SK-N-SH (cell line): ENCODE measurements at regions not wholly inside any gene's neighbourhood (a gene's known extent, or its start where the extent isn't known, plus 50 kb on each side); places are given as distances from the start of the nearest gene placed in this dataset.

Experiments used
- CTCF ChIA-PET: fragments of 300-600, 350-600 bp; formaldehyde crosslinking; extraction: SDS; loops from one replicate; lab custom pipeline; 2021; lab: Yijun Ruan, JAX
- POLR2A ChIA-PET: fragments of 350-600 bp; sonication (Branson Sonifier 250); formaldehyde crosslinking; extraction: SDS; loops from one replicate; lab custom pipeline; 2020; ENCODE audit warnings: antibody characterized with exemption, inconsistent platforms; lab: Yijun Ruan, JAX
- DNase-seq: peaks from one replicate; pipeline ENCODE4 v3.0.0; 2012
- H2AFZ ChIP-seq: fragments of 200-600 bp; sonication (generic); 2 replicates; pipeline ENCODE4 v1.8.1; 2016; ENCODE audit warnings: antibody characterized with exemption, mild to moderate bottlenecking, low read depth
- H3F3A ChIP-seq: fragments of 200-600 bp; sonication (generic); replicated peaks from 2 replicates; pipeline ENCODE3; 2016; ENCODE audit warnings: antibody characterized with exemption, mild to moderate bottlenecking; ENCODE audit not compliant: insufficient read depth
- H3K27ac ChIP-seq, 2 experiments: fragments of 200-500 bp in 1 of 2; fragments of 200-600 bp in 1 of 2; sonication (Bioruptor generic) in 1 of 2; sonication (generic), shearing (Covaris generic) in 1 of 2; 2 replicates each; pipeline versions ENCODE4 v1.5.1 to v1.6.1; 2014 to 2016; ENCODE audit warnings: low read depth in 2 of 2, inconsistent platforms in 1 of 2, low read length in 1 of 2, mild to moderate bottlenecking in 1 of 2, mixed read lengths in 1 of 2
- H3K27me3 ChIP-seq: fragments of 200-600 bp; sonication (generic), shearing (Covaris generic); 2 replicates; pipeline ENCODE4 v1.6.1; 2016; ENCODE audit warnings: mixed run types; ENCODE audit not compliant: insufficient read depth
- H3K36me3 ChIP-seq, 2 experiments: fragments of 200-500 bp in 1 of 2; fragments of 200-600 bp in 1 of 2; sonication (Bioruptor generic) in 1 of 2; sonication (generic) in 1 of 2; replicated peaks in 1 of 2; 2 replicates each; pipeline versions ENCODE3 to v1.5.1; 2014 to 2016; ENCODE audit warnings: low read length in 1 of 2, mild to moderate bottlenecking in 1 of 2; ENCODE audit not compliant: insufficient read depth in 2 of 2, control insufficient read depth in 1 of 2
- H3K4me1 ChIP-seq, 2 experiments: fragments of 200-500 bp in 1 of 2; fragments of 200-600 bp in 1 of 2; sonication (Bioruptor generic) in 1 of 2; sonication (generic), shearing (Covaris generic) in 1 of 2; 2 replicates each; pipeline versions ENCODE4 v1.5.1 to v1.6.1; 2014 to 2016; ENCODE audit warnings: low read depth in 1 of 2, low read length in 1 of 2, mixed run types in 1 of 2; ENCODE audit not compliant: insufficient read depth in 2 of 2, control insufficient read depth in 1 of 2
- H3K4me2 ChIP-seq: fragments of 200-600 bp; sonication (generic), shearing (Covaris generic); 2 replicates; pipeline ENCODE4 v1.6.1; 2017; ENCODE audit warnings: mixed run types
- H3K4me3 ChIP-seq, 2 experiments: fragments of 200-500 bp in 1 of 2; fragments of 200-600 bp in 1 of 2; sonication (Bioruptor generic) in 1 of 2; sonication (generic), shearing (Covaris generic) in 1 of 2; 2 replicates each; pipeline versions ENCODE4 v1.5.1 to v1.8.1; 2014 to 2016; ENCODE audit warnings: low read depth in 2 of 2, inconsistent platforms in 1 of 2, low read length in 1 of 2, mild to moderate bottlenecking in 1 of 2, mixed read lengths in 1 of 2, moderate library complexity in 1 of 2
- H3K79me2 ChIP-seq: fragments of 200-600 bp; sonication (generic); 2 replicates; pipeline ENCODE4 v1.8.1; 2017; ENCODE audit warnings: mild to moderate bottlenecking; ENCODE audit not compliant: insufficient read depth
- H3K9ac ChIP-seq: fragments of 200-600 bp; sonication (generic); 2 replicates; pipeline ENCODE4 v1.6.1; 2017; ENCODE audit warnings: mixed run types
- H3K9me2 ChIP-seq: fragments of 200-600 bp; sonication (generic); 2 replicates; pipeline ENCODE4 v1.6.1; 2017; ENCODE audit warnings: mixed run types
- H3K9me3 ChIP-seq: fragments of 200-600 bp; sonication (generic); 2 replicates; pipeline ENCODE4 v1.6.1; 2017; ENCODE audit warnings: mixed run types, mild to moderate bottlenecking, moderate library complexity
- H4K20me1 ChIP-seq: fragments of 200-600 bp; sonication (generic); 2 replicates; pipeline ENCODE4 v1.6.1; 2017; ENCODE audit warnings: mild to moderate bottlenecking, mixed run types; ENCODE audit not compliant: insufficient read depth
- CHD2 ChIP-seq: fragments of 150-350 bp; IDR thresholded peaks from 2 replicates; pipeline ENCODE4 v1.6.1; 2018; ENCODE audit warnings: low read length; ENCODE audit not compliant: partially characterized antibody
- FOSL2 ChIP-seq: IDR thresholded peaks from 2 replicates; pipeline ENCODE4 v1.4.0; 2012; ENCODE audit warnings: low read depth, mild to moderate bottlenecking, moderate library complexity, borderline replicate concordance
- FOXJ3 ChIP-seq: sonication (generic); formaldehyde crosslinking; IDR thresholded peaks from 2 replicates; pipeline ENCODE4 v1.5.1; 2020; ENCODE audit warnings: mild to moderate bottlenecking, missing genetic modification reagents
- FOXM1 ChIP-seq: IDR thresholded peaks from 2 replicates; pipeline ENCODE4 v1.4.0; 2012; ENCODE audit warnings: low read depth, mild to moderate bottlenecking
- GABPA ChIP-seq: IDR thresholded peaks from 2 replicates; pipeline ENCODE4 v1.4.0; 2012; ENCODE audit warnings: low read depth, mild to moderate bottlenecking
- MXI1 ChIP-seq: IDR thresholded peaks from 2 replicates; pipeline ENCODE4 v1.6.1; 2012; ENCODE audit warnings: mild to moderate bottlenecking, low read depth, low read length, improper control_type of control experiment
- NFIC ChIP-seq: IDR thresholded peaks from 2 replicates; pipeline ENCODE4 v1.4.0; 2012; ENCODE audit warnings: borderline replicate concordance
- RCOR1 ChIP-seq: fragments of 150-350 bp; IDR thresholded peaks from 2 replicates; pipeline ENCODE4 v1.6.1; 2017; ENCODE audit warnings: antibody characterized with exemption, low read length
- RXRA ChIP-seq: IDR thresholded peaks from 2 replicates; pipeline ENCODE4 v1.4.0; 2012; ENCODE audit warnings: low read depth, mild to moderate bottlenecking, borderline replicate concordance
- TAF1 ChIP-seq: IDR thresholded peaks from 2 replicates; pipeline ENCODE4 v1.6.1; 2012; ENCODE audit warnings: low read depth, mild to moderate bottlenecking, low read length, moderate library complexity, borderline replicate concordance
- WGBS: methylation state at CpG from one replicate; pipeline ENCODE4 v1.1.6; 2017; ENCODE audit warnings: low lambda C conversion rate; 5-methylcytosine and 5-hydroxymethylcytosine counted together
- TF ChIP-seq, protein P1 (sequence below): IDR thresholded peaks from 2 replicates; pipeline ENCODE4 v1.4.0; 2012; ENCODE audit warnings: low read depth, borderline replicate concordance

GRCh38 chr20:12641619-12642018, 367.2 kb upstream of the SPTLC3 start:
- Histone ChIP-seq H3K4me2 (no peak overlapping the region), H3K79me2 (no peaks in the 10 kb centered on the region), H3K27ac (no peak overlapping the region), H3K4me3 (no peak overlapping the region), H3K9me2 (no peaks in the 10 kb centered on the region), H3F3A (no peaks in the 10 kb centered on the region), H3K36me3 (no peaks in the 10 kb centered on the region), H3K27me3 (no peaks in the 10 kb centered on the region), H2AFZ (no peak overlapping the region), H3K4me1 (peaks cover 0 to 16% of the 10 kb centered on the region in 2 experiments; a peak in 2 of 4 replicates), H3K9ac (no peak overlapping the region), H3K9me3 (no peaks in the 10 kb centered on the region), H4K20me1 (no peaks in the 10 kb centered on the region)
- TF ChIP-seq, protein P1, sequence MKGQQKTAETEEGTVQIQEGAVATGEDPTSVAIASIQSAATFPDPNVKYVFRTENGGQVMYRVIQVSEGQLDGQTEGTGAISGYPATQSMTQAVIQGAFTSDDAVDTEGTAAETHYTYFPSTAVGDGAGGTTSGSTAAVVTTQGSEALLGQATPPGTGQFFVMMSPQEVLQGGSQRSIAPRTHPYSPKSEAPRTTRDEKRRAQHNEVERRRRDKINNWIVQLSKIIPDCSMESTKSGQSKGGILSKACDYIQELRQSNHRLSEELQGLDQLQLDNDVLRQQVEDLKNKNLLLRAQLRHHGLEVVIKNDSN = no peak
- TF ChIP-seq FOSL2 = no peak
- TF ChIP-seq RXRA = no peak
- no peak for TF ChIP-seq FOXJ3 (CRISPR knock-in tag)
- TF ChIP-seq GABPA = no peak
- TF ChIP-seq RCOR1 = no peak
- no peak for TF ChIP-seq FOXM1
- no peak for TF ChIP-seq TAF1
- no peak for TF ChIP-seq MXI1
- CTCF ChIA-PET = interaction anchor here (1.7 kb wide), 1 partner anchor 19 kb away, joined by 4 read pairs; no protein-coding TSS in a partner anchor
- POLR2A ChIA-PET = no interaction called here
- DNase-seq = no peak
- WGBS = 13% methylated on average over 4 of the region's 4 CpGs

DNA sequence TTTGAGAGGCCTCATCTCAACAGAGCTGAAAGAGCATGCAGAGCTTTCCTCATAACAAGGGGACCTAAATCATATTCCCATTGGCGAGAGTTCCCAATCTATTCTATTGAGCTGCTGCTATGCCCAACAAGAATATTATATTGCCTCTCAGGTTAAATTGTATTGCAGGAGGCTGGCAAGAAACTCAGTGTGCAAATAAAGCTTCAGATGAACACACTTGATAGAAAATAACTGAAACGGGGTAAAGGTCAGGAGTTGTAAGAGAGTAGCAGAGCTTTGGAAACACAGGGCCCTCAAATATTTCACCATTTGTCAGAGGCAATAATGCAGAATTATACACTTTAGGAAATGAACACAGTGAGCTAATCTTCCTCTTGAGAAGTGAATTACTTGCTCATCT, 364.3 kb upstream of the SPTLC3 start:
- ChIA-PET POLR2A (no interaction called here), CTCF (interaction anchor here (0.6 kb wide), 1 partner anchor 703 kb away, joined by 3 read pairs; no protein-coding TSS in a partner anchor)
- no peak overlapping the region for H3K9ac ChIP-seq

DNA sequence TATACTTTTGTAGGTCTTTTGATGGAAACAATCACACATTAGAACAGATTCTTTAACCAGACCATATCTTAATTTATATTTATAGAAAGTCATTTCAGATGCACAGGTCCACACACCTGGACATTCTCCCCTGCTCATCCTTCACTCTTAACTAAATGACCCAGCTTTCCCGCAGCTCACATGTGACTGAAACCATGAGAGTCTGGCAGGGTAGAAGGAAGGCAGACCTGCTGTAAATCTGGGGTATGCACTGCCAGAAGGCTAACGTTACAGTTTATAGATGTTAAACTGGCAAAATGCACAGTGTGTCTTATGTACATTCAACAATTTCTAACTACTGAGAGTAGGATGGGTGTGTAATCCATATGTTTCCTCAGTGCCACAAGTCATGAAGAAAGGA, 359.5 kb upstream of the SPTLC3 start:
- Histone ChIP-seq H4K20me1 (no peaks in the 10 kb centered on the region), H2AFZ (no peak overlapping the region), H3K4me2 (no peak overlapping the region), H3K27ac (no peak overlapping the region), H3K9ac (no peak overlapping the region), H3K4me3 (no peak overlapping the region), H3K9me3 (no peaks in the 10 kb centered on the region), H3K27me3 (no peaks in the 10 kb centered on the region), H3F3A (no peaks in the 10 kb centered on the region), H3K4me1 (no peaks in the 10 kb centered on the region; a peak in 1 of 4 replicates), H3K36me3 (no peaks in the 10 kb centered on the region), H3K79me2 (no peaks in the 10 kb centered on the region), H3K9me2 (no peaks in the 10 kb centered on the region)
- ChIA-PET CTCF (no interaction called here), POLR2A (no interaction called here)
- WGBS = 20% methylated on average over 2 of the region's 2 CpGs
- TF ChIP-seq NFIC = no peak
- DNase-seq = no peak

More for the DNA sequence above, 364.3 kb upstream of the SPTLC3 start:
- 11% methylated on average over 2 of the region's 2 CpGs for WGBS
- no peak for TF ChIP-seq CHD2
- DNase-seq = no peak
- peaks cover 0 to 4% of the 10 kb centered on the region in 2 experiments; a peak in 1 of 4 replicates for H3K4me1 ChIP-seq
- H3F3A ChIP-seq = no peaks in the 10 kb centered on the region
- H3K36me3 ChIP-seq = no peaks in the 10 kb centered on the region
- no peak overlapping the region for H3K27ac ChIP-seq
- H3K9me2 ChIP-seq = no peaks in the 10 kb centered on the region
- H3K4me2 ChIP-seq = no peak overlapping the region
- H2AFZ ChIP-seq = no peak overlapping the region
- no peaks in the 10 kb centered on the region for H3K9me3 ChIP-seq
- no peaks in the 10 kb centered on the region for H3K27me3 ChIP-seq
- H3K4me3 ChIP-seq = no peak overlapping the region
- no peaks in the 10 kb centered on the region for H4K20me1 ChIP-seq
- H3K79me2 ChIP-seq = no peaks in the 10 kb centered on the region
